ENCODE measurements at regions not wholly inside any gene's neighbourhood (a gene's known extent, or its start where the extent isn't known, plus 50 kb on each side); places are given as distances from the start of the nearest gene placed in this dataset.

DNA sequence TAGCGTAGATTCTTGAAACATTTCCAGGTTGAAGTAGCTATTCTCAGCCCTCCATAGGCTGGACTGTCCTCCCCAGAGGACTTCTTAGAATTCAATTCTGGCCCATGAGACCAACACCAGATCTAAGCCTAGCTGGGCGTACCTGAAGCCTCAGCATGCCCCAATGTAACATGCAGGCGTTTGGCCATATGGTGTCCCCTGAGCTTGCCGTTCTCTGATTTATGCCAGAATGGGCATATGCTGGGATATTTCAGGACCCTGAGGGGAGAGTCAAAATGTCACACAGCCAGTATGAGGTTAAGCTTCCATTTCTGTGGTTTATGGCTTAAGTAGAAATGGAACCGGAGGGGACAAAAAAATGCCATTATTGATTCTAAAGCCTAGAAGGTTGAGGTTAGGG, 317.7 kb upstream of the OBI1 start:
- TF ChIP-seq MXI1 (conservative IDR thresholded peaks at IDR 0.05; ENCODE audit: poor library complexity, severe bottlenecking) (no peak), EZH2 (IDR thresholded peaks at IDR 0.05; ENCODE audit: borderline replicate concordance, insufficient read depth, low read length, poor library complexity, severe bottlenecking) (no peak)
- TF ChIP-seq, protein P1, sequence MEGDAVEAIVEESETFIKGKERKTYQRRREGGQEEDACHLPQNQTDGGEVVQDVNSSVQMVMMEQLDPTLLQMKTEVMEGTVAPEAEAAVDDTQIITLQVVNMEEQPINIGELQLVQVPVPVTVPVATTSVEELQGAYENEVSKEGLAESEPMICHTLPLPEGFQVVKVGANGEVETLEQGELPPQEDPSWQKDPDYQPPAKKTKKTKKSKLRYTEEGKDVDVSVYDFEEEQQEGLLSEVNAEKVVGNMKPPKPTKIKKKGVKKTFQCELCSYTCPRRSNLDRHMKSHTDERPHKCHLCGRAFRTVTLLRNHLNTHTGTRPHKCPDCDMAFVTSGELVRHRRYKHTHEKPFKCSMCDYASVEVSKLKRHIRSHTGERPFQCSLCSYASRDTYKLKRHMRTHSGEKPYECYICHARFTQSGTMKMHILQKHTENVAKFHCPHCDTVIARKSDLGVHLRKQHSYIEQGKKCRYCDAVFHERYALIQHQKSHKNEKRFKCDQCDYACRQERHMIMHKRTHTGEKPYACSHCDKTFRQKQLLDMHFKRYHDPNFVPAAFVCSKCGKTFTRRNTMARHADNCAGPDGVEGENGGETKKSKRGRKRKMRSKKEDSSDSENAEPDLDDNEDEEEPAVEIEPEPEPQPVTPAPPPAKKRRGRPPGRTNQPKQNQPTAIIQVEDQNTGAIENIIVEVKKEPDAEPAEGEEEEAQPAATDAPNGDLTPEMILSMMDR (IDR thresholded peaks at IDR 0.05; ENCODE audit: poor library complexity, severe bottlenecking): no peak
